Gastroesophageal sphincter (tissue), 4 donors: ENCODE measurements at regions not wholly inside any gene's neighbourhood (a gene's known extent, or its start where the extent isn't known, plus 50 kb on each side); places are given as distances from the start of the nearest gene placed in this dataset.
"Not testable (repeated sequence)": the region's sequence is repeated elsewhere in the genome, so short reads cannot be mapped to it uniquely, and the experiment has no call there.

Experiments used
- ATAC-seq: fragments of 150-250 bp; one replicate; pipeline ENCODE4 v1.9.1; 2016; ENCODE audit warnings: mild to moderate bottlenecking, moderate library complexity
- H3K27ac ChIP-seq, 4 donors: fragments of 200-600 bp; sonication (generic) in 3 of 4; 1 replicate in 3 of 4; 2 replicates in 1 of 4; pipeline ENCODE4 v1.5.1; 2016 to 2019
- H3K27me3 ChIP-seq: fragments of 200-600 bp; sonication (generic); one replicate; pipeline ENCODE4 v1.5.1; 2019
- H3K36me3 ChIP-seq, 2 donors: fragments of 200-600 bp; sonication (generic); one replicate each; pipeline ENCODE4 v1.5.1; 2019; ENCODE audit warnings: control low read depth in 1 of 2
- H3K4me1 ChIP-seq, 3 donors: fragments of 200-600 bp; sonication (generic); 1 replicate in 2 of 3; 2 replicates in 1 of 3; pipeline ENCODE4 v1.5.1; 2016 to 2019; ENCODE audit warnings: control low read depth in 2 of 3
- H3K4me3 ChIP-seq, 2 donors: fragments of 200-600 bp; sonication (generic); one replicate each; pipeline ENCODE4 v1.5.1; 2019; ENCODE audit warnings: mild to moderate bottlenecking in 1 of 2, moderate library complexity in 1 of 2
- H3K9me3 ChIP-seq, 3 donors: fragments of 200-600 bp; sonication (generic); one replicate each; pipeline ENCODE4 v1.5.1; 2017 to 2019; ENCODE audit warnings: control low read depth in 2 of 3
- CTCF ChIP-seq, 4 experiments: fragments of 200-600 bp in 2 of 4; fragments of 450-650 bp in 2 of 4; sonication (generic) in 1 of 4; IDR thresholded peaks; one replicate each; pipeline ENCODE4 v1.5.1; 2017 to 2019; ENCODE audit warnings: antibody characterized with exemption in 4 of 4, mild to moderate bottlenecking in 2 of 4, moderate library complexity in 2 of 4
- EP300 ChIP-seq: sonication (generic); formaldehyde crosslinking; IDR thresholded peaks from one replicate; pipeline ENCODE4 v1.6.1; 2017; ENCODE audit warnings: antibody characterized with exemption, mild to moderate bottlenecking
- POLR2A ChIP-seq, 2 donors: fragments of 450-650 bp; IDR thresholded peaks; one replicate each; pipeline ENCODE4 v1.6.1; 2017; ENCODE audit warnings: antibody characterized with exemption in 2 of 2, mild to moderate bottlenecking in 2 of 2, moderate library complexity in 1 of 2
- POLR2AphosphoS5 ChIP-seq: sonication (generic); formaldehyde crosslinking; IDR thresholded peaks from one replicate; pipeline ENCODE4 v1.6.1; 2017; ENCODE audit warnings: antibody characterized with exemption
- WGBS, 2 donors: methylation state at CpG; one replicate each; pipeline ENCODE4 v1.1.5; 2018; ENCODE audit warnings: low coverage in 1 of 2; 5-methylcytosine and 5-hydroxymethylcytosine counted together

DNA sequence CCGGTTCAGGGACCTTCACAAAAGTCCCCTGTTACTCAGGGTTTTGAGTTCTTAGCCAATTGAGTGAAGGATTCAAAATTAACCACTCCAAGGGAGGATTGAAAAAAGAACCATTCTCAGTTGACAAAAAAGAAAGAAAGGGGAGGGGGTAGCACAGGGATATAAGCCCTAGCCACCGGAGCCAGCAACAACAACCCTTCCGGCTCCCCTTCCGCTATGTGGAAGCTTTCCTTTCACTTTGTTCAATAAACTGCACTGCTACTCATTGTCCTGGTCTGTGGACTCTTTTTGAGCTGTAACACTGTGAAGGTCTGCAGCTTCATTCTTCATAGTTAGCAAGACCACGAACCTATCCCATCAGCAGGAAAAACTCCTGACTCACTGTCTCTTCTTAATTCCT lies 1488.1 kb upstream of the PRR20A start:
- H3K4me1 ChIP-seq = no peaks in the 10 kb centered on the region
- no peak for ATAC-seq
- WGBS, 2 donors = 87 to 90% methylated on average over 5 of the region's 5 CpGs

DNA sequence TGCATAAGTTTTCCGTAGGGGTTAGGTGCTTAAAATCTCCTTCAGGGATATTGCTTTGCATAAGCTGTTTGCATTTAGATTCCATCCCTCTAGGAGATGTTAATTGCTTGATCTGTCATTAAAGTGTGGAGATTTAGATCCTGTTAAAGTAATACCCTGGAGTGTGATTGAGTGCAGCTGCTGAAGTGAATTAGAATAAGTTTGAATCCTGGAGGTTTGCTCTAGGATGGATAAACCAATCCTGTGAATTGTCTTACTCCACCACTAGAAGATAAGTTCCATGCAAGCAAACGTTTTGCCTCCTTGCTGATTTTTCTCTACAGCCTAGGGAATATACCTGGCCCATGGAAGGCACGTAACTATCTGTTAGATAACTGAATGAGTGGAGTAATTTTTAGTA lies 1487.2 kb upstream of the PRR20A start:
- Histone ChIP-seq H3K4me3 (no peak overlapping the region), H3K27ac (no peak overlapping the region), H3K9me3 (no peaks in the 10 kb centered on the region), H3K36me3 (no peaks in the 10 kb centered on the region), H3K4me1 (no peaks in the 10 kb centered on the region), H3K27me3 (no peaks in the 10 kb centered on the region)
- 29 to 52% methylated on average over 3 of the region's 3 CpGs for WGBS, 2 donors
- ATAC-seq = no peak
- TF ChIP-seq POLR2AphosphoS5 = no peak
- no peak for TF ChIP-seq EP300
- TF ChIP-seq POLR2A (IDR thresholded peaks at IDR 0.05) = no peak
- TF ChIP-seq CTCF (IDR thresholded peaks at IDR 0.05) = no peak

More for the DNA sequence above, 1488.1 kb upstream of the PRR20A start:
- no peak for TF ChIP-seq POLR2AphosphoS5
- TF ChIP-seq POLR2A (IDR thresholded peaks at IDR 0.05) = no peak
- no peak for TF ChIP-seq CTCF (IDR thresholded peaks at IDR 0.05)
- no peak for TF ChIP-seq EP300
- H3K27ac ChIP-seq = no peak overlapping the region
- no peaks in the 10 kb centered on the region for H3K9me3 ChIP-seq
- H3K27me3 ChIP-seq = no peaks in the 10 kb centered on the region
- H3K4me3 ChIP-seq = no peak overlapping the region
- no peaks in the 10 kb centered on the region for H3K36me3 ChIP-seq

- no peak for ATAC-seq
- Histone ChIP-seq H3K27ac (no peak overlapping the region), H3K9me3 (no peaks in the 10 kb centered on the region), H3K4me3 (no peak overlapping the region), H3K4me1 (no peaks in the 10 kb centered on the region), H3K27me3 (no peaks in the 10 kb centered on the region), H3K36me3 (no peaks in the 10 kb centered on the region)
- TF ChIP-seq POLR2AphosphoS5 (no peak), EP300 (no peak), CTCF (IDR thresholded peaks at IDR 0.05) (no peak), POLR2A (IDR thresholded peaks at IDR 0.05) (no peak)
These were observed 1486.5 kb upstream of the PRR20A start for GRCh38 chr13:55654243-55654642.

DNA sequence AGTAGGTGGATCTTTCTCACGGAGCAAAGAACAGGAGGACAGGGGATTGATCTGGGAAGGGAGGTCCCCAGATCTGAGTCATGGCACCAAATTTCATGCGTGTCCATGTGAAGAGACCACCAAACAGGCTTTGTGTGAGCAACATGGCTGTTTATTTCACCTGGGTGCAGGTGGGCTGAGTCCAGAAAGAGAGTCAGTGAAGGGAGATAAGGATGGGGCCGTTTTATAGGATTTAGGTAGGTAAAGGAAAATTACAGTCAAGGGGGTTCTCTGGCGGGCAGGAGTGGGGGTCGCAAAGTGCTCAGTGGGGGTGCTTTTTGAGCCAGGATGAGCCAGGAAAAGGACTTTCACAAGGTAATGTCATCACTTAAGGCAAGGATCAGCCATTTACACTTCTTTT lies 1480.5 kb upstream of the PRR20A start:
- H3K27me3 ChIP-seq, H3K9me3 ChIP-seq, H3K27ac ChIP-seq, H3K36me3 ChIP-seq, ATAC-seq, H3K4me3 ChIP-seq, H3K4me1 ChIP-seq: not testable (repeated sequence)
- 51 to 100% methylated on average over 3 to 5 of the region's 5 CpGs for WGBS, 2 donors

GRCh38 chr13:55660851-55661250 lies 1479.9 kb upstream of the PRR20A start:
- no peak for ATAC-seq
- TF ChIP-seq POLR2AphosphoS5 (no peak), EP300 (no peak), POLR2A (IDR thresholded peaks at IDR 0.05) (no peak), CTCF (IDR thresholded peaks at IDR 0.05) (no peak)
- no peaks in the 10 kb centered on the region for H3K9me3 ChIP-seq

GRCh38 chr13:55661505-55661904 lies 1479.2 kb upstream of the PRR20A start:
- H3K9me3 ChIP-seq = no peaks in the 10 kb centered on the region

More at GRCh38 chr13:55660851-55661250, 1479.9 kb upstream of the PRR20A start:
- WGBS, 2 donors = 0 to 6% methylated on average over 1 of the region's 1 CpG
- Histone ChIP-seq H3K4me3 (no peak overlapping the region), H3K36me3 (no peaks in the 10 kb centered on the region), H3K27ac (no peak overlapping the region), H3K4me1 (no peaks in the 10 kb centered on the region), H3K27me3 (no peaks in the 10 kb centered on the region)

More at GRCh38 chr13:55661505-55661904, 1479.2 kb upstream of the PRR20A start:
- Histone ChIP-seq H3K4me3 (no peak overlapping the region), H3K4me1 (no peaks in the 10 kb centered on the region), H3K36me3 (no peaks in the 10 kb centered on the region), H3K27me3 (no peaks in the 10 kb centered on the region), H3K27ac (no peak overlapping the region)
- TF ChIP-seq EP300 (no peak), POLR2A (IDR thresholded peaks at IDR 0.05) (no peak), POLR2AphosphoS5 (no peak), CTCF (IDR thresholded peaks at IDR 0.05) (no peak)
- WGBS, 2 donors = 70 to 85% methylated on average over 2 to 5 of the region's 5 CpGs
- no peak for ATAC-seq
